ENCODE measurements at regions not wholly inside any gene's neighbourhood (a gene's known extent, or its start where the extent isn't known, plus 50 kb on each side); places are given as distances from the start of the nearest gene placed in this dataset.

DNA sequence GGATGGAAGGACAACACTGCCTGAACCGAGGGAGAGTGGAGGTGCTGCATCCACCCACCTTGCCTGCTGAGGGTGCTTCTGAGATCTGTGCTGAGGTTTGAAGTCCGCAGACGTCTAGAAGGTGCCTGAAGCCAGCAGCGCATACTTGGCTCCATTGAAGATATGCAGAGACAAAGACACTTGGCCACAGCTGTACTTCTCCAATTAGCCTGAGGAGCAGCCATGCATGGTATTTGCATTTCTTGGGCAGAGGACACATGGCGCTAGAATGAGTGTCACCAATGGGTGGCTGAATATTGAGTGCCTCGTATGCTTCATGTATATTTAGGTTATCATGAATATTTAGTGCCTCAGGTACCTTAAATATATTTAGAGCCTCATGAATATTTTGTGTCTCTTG is 128.7 kb upstream of the ATP6AP2 start:
- no peaks in the 10 kb centered on the region for H3K4me1 ChIP-seq
- TF ChIP-seq, protein P1, sequence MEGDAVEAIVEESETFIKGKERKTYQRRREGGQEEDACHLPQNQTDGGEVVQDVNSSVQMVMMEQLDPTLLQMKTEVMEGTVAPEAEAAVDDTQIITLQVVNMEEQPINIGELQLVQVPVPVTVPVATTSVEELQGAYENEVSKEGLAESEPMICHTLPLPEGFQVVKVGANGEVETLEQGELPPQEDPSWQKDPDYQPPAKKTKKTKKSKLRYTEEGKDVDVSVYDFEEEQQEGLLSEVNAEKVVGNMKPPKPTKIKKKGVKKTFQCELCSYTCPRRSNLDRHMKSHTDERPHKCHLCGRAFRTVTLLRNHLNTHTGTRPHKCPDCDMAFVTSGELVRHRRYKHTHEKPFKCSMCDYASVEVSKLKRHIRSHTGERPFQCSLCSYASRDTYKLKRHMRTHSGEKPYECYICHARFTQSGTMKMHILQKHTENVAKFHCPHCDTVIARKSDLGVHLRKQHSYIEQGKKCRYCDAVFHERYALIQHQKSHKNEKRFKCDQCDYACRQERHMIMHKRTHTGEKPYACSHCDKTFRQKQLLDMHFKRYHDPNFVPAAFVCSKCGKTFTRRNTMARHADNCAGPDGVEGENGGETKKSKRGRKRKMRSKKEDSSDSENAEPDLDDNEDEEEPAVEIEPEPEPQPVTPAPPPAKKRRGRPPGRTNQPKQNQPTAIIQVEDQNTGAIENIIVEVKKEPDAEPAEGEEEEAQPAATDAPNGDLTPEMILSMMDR (IDR thresholded peaks at IDR 0.05): no peak
- intact Hi-C loops (cut with DNase I; ENCODE audit: low total_unique reads): no loop called here
- no peak overlapping the region for H3K4me3 ChIP-seq
- H3K27ac ChIP-seq: no peak overlapping the region
- H3K36me3 ChIP-seq: no peaks in the 10 kb centered on the region
- H3K27me3 ChIP-seq: no peaks in the 10 kb centered on the region
- no peaks in the 10 kb centered on the region for H3K9me3 ChIP-seq
- no peak for DNase-seq

DNA sequence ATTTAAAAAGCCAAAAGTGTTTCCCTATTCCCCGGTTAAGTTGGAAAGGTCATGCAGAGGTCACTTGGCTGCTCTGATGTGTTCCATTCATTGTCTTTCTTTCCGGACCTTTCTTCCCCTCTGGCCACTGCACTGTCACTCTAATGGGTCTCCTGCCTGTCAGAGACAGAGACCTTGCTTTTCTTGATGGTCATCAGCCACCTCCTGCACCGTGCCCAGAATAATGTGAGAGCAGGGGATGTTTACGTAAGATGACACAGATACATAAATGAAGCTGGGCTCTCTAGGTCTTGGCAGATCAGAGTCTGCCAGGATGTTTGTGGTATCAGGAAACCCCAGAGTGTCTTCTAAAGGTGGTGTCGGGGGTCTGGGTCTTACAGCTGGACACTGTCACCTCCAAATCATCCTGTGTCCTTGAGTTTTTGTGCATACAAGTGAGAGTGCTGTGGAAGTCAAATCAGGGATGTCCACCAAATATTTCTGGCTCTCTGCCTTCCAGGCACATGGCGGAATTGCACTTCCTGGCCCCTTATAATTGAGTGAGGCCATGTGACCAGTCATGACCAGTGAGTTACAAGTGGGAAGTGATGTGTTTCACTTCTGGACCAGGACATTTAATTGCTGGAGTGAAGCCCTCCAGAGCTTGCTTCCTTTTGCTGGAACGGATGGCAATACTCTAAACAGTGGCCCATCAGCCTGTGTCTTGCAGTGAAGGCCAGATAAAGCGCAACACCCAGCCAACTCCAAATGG is 130.6 kb upstream of the ATP6AP2 start:
- no peak for DNase-seq
- H3K27ac ChIP-seq: no peak overlapping the region
- no peaks in the 10 kb centered on the region for H3K36me3 ChIP-seq
- H3K4me3 ChIP-seq: no peak overlapping the region
- H3K9me3 ChIP-seq: no peaks in the 10 kb centered on the region
- no peaks in the 10 kb centered on the region for H3K27me3 ChIP-seq
- intact Hi-C loops (cut with DNase I; ENCODE audit: low total_unique reads): no loop called here
- no peaks in the 10 kb centered on the region for H3K4me1 ChIP-seq
- TF ChIP-seq, protein P1 (IDR thresholded peaks at IDR 0.05): no peak
- TF ChIP-seq POLR2A (IDR thresholded peaks at IDR 0.05): no peak

DNA sequence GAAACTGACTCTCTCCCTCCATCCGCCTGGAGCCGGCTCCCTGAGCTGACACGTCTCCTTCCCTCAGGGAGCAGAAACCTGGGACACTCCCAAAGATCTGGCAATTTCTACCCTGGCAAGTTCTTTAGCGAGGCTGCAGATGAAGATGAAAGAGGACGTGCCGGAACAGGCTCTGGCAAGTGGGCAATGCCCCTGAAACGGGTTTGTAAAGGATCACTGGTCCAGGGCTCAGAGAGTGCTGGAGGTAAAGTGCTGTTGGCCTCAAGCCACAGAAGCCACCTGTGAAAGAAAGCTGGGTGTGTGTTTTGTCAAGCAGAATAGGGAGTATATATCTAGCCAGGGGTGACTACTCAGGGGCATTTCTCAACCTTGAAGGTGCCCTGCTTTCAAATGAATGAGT is 131.4 kb upstream of the ATP6AP2 start:
- Histone ChIP-seq H3K4me1 (no peaks in the 10 kb centered on the region), H3K27me3 (no peaks in the 10 kb centered on the region), H3K36me3 (no peaks in the 10 kb centered on the region), H3K27ac (no peak overlapping the region), H3K4me3 (no peak overlapping the region), H3K9me3 (no peaks in the 10 kb centered on the region)
- DNase-seq: no peak
- intact Hi-C loops (cut with DNase I; ENCODE audit: low total_unique reads): no loop called here
- no peak for TF ChIP-seq POLR2A (IDR thresholded peaks at IDR 0.05)
- TF ChIP-seq, protein P1 (IDR thresholded peaks at IDR 0.05): no peak

DNA sequence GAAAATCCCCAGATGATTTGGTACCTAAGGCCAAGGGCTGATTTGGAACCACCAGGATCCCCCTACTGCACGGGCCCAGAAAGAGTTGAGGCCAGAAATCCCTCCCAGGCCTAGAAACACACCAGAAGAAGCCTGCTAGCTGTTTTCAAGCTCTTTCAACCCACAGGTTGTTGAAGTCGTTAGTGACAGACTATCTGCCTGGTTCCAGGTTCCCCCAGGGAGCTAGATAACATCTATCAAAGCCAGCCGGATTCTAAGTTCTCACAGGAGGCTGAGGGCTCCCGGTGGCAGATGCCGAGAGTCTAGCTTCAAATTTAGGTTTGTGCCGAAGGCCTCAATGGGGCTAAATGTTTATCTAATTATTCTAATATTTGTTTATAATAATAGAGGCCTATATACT is 132.0 kb upstream of the ATP6AP2 start:
- DNase-seq: no peak
- H3K36me3 ChIP-seq: no peaks in the 10 kb centered on the region
- TF ChIP-seq, protein P1 (IDR thresholded peaks at IDR 0.05): no peak
- no peak for TF ChIP-seq POLR2A (IDR thresholded peaks at IDR 0.05)
- no peaks in the 10 kb centered on the region for H3K9me3 ChIP-seq
- no peak overlapping the region for H3K4me3 ChIP-seq
- no peaks in the 10 kb centered on the region for H3K4me1 ChIP-seq
- intact Hi-C loops (cut with DNase I; ENCODE audit: low total_unique reads): no loop called here
- H3K27ac ChIP-seq: no peak overlapping the region
- H3K27me3 ChIP-seq: no peaks in the 10 kb centered on the region

DNA sequence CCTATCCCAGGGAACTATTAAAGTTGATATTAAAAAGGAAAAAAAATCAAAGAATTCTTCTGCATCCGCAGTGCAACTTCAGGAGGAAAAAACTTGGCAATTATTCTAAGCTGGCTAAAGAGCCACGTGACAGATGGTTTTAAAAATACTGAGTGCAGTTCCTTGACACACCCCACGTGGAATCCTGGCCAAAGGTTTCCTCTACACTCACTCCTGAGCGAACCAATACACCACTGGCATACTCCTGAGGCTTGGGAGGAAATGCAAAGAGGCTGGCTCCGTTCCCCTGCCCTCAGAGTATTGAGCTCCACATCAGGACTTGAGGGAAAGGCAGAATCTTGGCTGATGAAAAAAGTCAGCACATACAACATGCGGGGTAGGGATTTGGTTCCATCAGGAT is 133.8 kb upstream of the ATP6AP2 start:
- Histone ChIP-seq H3K4me1 (no peaks in the 10 kb centered on the region), H3K36me3 (no peaks in the 10 kb centered on the region), H3K27ac (no peak overlapping the region), H3K4me3 (no peak overlapping the region), H3K9me3 (no peaks in the 10 kb centered on the region), H3K27me3 (no peaks in the 10 kb centered on the region)
- peak in 1 of 2 donors; percentile 26 for DNase-seq
- TF ChIP-seq, protein P1 (IDR thresholded peaks at IDR 0.05): peak in 1 of 4 experiments; percentile 7
- no peak for TF ChIP-seq POLR2A (IDR thresholded peaks at IDR 0.05)
- intact Hi-C loops (cut with DNase I; ENCODE audit: low total_unique reads): no loop called here

Data from uterus (tissue), 3 donors.